CD4-positive, alpha-beta T cell treated with Interleukin-4 for 1 hour (primary cell): ENCODE measurements at regions not wholly inside any gene's neighbourhood (a gene's known extent, or its start where the extent isn't known, plus 50 kb on each side); places are given as distances from the start of the nearest gene placed in this dataset.

Experiments used
- DNase-seq, 2 donors: peaks; one replicate each; pipeline ENCODE4 v3.0.0-alpha.2; 2020 to 2022

DNA sequence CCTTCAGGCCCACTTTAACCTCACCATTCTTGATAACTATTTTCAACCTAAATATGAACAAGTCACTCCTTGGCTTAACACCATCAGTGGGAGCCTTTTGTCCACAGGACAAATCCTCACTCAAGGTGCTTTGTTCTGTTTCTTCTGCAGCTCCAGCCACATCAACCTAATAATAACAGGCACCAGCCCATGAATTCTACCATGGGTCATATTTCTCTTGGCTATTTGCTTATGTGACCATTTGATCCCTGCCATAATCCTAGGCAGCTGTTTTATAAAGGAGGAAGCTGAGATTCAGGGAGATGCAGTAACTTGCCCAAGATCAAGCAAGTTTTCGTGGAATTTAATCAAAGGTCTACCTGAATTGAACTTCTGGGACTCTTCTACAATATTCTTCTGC is 561.3 kb downstream of the DHX35 start:
- no peak for DNase-seq

DNA sequence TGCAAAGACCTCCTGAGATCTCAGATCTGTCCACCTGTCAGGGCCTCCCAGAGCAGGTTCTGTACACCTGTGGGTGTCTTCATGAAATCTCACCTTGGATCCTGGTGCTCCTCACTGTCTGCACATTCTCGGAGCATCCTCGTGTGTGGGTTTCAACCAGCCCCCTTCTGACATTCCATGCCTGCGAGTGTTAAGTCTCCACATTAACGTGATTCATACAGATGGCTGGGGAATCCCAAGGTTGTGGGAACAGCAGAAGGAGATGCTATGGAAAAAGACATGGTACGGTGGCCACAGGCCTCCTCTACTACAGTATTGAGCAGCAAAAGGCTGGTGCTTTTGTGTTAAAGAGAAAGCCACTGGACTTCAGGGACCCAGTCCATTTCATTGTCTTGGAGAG is 556.5 kb downstream of the DHX35 start:
- DNase-seq: no peak

DNA sequence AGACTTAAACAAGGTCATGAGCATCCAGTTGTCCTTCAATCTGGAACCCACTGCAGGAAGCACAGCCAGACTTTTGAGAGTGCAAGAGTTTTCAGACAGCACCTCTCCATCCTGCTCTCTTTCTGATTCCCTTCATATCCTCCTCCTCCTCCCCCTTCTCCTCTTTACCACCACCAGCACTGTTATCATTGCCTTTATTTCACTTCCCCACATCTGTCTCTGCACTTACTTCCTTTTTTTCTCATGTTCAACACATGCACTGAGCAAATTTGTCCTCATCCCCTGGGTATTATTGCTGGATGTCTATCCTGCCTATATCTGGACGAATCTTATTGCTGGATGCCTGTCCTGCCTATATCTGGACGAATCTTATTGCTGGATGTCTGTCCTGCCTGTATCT is 554.8 kb downstream of the DHX35 start:
- no peak for DNase-seq

DNA sequence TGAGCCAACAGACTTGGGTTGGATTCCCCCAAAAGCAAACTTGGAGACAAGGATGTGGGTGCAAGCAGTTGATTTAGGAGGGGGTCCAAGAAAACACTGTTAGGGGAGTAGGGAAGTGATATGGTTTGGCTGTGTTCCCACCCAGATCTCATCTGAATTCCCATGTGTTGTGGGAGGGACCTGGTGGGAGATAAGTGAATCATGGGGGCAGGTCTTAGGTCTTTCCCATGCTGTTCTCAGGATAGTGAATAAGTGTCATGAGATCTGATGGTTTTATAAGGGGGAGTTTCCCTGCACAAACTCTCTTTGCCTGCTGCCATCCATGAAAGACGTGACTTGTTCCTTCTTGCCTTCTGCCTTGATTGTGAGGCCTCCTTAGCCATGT is 542.6 kb downstream of the DHX35 start:
- no peak for DNase-seq

DNA sequence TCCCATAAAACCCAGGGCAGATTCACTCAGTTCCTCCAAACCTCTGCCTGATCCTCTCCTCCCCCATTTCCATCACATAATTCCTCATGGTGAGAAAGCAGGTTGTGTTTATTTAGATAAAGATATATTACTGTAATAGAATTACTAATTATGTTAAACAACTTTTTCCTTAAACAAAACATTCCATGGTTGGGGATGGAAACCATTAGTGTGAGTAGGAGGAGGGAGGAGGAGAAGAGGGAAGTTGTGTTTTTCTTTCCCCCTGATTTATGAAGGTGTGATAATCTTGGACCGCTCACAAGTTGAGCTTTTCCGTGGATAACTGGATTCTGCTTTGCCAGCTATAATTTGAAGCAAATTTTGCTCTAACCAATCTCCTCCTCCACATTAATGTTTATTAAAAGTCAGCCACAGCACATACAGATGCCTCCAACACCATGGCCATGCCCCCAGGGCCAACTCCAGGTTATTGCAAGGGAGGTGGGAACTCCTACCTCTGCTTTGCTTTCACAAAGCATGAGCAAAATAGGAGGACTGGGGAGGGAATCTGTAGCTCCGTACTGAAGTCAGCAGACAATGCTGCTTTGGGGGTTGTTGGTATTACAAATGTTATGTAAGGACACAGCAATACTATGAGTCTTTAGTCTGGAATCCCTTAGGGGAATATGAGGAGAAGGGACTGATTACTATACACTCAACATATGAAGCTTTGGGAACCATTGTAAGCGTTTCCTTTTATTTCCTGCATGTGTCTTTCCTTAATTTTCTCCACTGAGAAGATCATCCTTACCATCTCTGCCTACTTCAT is 542.0 kb downstream of the DHX35 start:
- no peak for DNase-seq

DNA sequence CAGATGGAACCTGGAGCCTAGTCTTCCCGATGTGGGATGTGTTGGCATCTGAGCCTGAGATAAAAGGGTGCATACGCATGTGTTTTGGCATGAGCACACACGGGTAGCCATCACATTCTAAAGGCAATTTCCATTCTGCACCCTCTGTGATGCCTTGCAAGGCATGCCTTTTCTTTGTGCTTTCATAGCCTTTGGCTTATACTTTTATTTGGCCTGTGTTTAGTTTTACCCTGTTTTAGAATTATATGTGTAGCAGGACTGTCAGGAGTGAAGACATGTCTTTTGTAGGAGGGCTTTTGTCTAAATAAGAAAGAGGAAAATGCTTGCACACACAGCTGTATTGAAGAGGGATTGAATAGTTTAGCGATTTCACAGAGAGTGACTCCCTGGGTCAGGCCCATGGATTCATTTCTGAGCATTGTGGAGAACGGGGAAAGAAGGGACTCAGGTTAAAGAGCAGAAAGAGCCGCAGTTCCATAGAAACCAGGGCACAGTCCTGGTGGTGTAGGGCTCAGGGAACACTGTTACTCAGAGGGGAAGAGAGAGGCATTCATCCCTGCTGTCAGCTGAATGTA is 530.2 kb downstream of the DHX35 start:
- no peak for DNase-seq

DNA sequence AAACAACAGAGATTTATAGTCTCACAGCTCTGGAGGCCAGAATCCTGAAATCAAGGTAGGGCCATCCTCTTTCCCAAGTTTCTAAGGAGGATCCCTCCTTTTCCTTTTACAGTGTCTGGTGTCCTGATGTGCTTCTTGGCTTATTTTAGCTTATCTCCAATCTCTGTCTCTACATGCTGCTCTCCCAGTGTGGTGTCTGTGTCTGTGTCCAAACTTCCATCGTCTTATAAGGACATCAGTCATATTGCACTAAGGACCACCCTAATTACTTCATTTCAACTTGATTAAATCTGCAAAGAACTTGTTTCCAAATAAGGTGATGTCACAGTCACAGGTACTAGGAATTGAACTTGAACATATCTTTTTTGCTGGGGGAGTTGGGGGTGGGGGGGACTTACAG is 529.6 kb downstream of the DHX35 start:
- no peak for DNase-seq

DNA sequence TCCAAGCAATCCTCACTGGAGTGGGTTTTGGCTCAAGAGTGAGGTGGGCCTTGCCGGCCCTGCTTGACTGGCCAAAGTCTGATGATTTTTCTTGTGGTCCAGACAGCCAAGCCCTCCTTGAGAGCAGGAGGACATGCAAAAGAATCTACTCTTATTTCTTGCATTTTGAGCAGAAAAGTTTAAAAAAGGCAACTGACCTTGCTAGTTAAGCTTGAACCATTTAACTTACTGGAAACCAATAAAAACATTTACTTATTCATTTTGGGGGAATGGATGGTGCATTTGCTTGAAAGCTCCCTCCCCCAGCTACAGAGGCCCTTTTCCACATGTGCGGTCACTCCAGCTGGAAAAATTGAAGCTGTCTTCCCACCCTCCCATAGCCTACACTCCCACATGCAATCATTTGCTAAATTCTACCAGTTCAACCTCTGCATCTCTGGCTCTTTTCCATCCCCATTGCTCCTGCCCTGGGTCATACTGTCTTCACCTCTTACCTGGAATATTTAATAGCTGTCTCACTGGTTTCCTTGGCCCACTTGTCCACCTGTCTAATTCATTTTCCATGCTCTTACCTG is 527.9 kb downstream of the DHX35 start:
- no peak for DNase-seq

DNA sequence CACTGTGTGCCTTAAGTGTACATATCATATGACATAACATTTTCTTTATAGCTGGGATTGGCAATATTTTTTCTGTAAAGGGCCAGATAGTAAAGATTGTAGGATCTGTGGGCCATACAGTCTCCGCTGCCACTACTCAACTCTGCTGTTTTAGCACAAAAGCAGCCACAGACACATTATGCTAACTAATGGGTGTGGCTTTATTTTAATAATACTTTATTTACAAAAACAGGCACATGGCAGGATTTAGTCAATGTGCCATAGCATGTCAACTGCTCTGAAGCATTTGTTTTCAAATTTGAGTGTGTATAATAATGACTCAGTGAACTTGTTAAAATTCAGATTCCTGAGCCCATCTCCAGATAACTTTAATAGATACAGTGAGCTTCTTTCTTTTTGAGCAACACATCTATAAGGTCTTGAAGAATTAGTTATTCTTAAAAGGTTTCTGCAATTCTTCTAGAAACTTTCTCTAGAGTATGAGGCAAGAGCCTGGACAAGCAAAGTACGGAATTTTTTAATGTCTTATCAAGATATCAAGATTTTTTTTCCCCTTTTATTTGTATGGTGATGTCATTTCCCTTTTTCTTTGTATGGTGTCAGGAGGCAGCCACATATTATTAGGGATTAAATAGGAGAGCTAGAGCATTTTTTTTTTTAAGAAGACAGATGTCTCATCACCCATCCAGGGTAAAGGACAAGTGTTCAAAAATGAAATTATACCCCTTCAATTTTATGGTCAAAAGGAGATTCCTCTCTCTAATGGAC is 518.3 kb downstream of the DHX35 start:
- DNase-seq: no peak

DNA sequence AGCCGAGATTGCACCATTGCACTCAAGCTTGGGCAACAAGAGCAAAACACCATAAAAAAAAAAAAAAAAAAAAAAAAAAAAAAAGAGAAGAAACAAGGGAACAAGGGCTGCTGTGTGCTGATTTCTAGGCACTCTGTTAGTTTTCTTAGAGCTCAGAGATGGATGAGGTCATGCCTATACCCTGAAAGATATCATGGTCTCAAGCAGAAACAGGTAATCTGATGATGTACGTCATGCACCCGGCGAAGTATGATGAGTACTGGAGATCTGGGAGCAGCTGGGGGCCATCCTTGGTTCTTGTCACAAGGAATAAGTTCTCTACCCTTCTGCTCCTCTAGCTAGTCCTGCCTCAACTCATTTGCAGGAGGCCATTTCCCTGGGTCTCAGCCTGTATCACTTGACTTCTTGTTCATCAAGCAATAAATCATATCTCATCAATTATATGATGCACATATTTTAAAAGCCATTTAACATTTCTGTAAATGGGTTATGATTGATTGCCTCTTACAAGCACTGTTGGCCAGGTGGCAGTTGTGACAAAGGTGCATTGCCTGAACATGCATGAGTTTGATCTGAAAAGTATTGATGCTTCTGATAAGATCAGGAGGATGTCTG is 517.2 kb downstream of the DHX35 start:
- no peak for DNase-seq

DNA sequence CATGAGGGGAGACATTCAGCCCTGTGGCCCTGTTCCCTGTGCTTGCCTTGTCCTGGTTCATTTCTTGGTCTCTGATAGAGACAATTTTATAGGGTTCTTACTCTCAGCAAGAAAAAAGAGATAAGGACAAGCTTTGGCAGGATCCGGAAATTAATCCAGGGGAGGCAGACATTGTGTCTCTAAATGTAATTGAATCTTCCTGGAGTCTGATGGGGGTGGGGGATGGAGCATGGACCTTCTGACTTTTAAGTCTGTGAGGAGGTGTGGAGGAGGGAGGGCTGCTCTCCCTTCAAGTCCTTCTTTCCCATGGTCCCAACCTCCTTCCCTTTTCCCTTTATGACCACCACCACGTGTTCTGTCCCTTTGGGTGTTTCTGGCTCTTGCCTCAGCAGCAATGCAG is 512.7 kb downstream of the DHX35 start:
- DNase-seq: no peak

DNA sequence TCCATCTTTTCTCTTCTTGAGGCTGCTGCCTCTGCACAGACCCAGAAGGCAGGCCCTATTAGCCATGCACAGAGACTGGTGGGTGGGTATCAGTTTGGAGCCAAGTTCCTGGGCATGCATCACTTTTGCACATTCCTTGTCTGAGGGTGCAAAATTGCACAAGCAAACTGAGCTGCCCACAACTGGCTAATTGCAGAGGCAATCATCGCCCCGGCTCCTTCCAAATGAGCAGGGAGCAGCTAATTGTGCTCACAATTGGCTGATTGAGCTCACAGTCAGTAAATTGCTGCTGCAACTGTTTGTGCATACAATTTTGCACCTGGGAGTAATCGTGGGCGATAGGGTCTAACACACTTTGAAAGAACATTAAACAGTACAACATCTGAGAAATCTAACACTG is 511.4 kb downstream of the DHX35 start:
- DNase-seq: no peak

DNA sequence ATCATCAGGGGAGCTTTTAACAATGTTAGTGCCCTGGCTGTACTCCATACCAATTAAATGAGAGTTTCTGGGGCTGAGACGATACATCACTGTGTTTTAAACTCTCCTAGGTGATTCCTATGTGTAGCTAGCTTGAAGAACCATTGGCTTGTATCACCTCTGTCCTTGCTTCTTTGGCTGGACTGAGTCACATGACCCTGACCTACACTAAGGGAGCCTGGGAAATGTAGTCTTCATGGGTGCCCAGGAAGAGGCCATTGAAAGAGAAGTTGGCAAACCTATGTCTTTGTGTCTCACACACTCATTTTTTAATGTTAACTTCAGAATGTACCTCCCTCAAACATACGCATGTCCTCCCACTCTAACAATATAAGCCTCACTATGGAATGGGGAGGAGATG is 506.6 kb downstream of the DHX35 start:
- no peak for DNase-seq

DNA sequence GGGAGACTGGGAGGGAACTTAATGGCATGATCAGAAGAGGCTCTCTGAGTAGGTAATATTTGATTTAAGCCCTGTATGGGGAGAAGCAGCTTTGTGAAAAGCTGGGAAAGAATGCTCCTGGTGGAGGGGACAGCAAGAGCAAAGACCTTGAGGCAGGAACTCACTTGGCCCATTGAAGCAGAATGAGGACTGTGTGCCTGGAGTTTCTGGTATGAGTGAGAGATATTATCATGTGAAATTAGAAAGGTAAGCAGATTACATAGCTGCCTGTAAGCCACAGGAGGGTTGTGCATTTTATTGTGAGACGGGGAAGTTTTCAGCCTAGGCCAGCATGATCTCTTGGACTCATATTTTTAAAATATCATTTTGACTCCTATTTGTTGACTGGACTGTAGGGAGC is 502.1 kb downstream of the DHX35 start:
- no peak for DNase-seq

DNA sequence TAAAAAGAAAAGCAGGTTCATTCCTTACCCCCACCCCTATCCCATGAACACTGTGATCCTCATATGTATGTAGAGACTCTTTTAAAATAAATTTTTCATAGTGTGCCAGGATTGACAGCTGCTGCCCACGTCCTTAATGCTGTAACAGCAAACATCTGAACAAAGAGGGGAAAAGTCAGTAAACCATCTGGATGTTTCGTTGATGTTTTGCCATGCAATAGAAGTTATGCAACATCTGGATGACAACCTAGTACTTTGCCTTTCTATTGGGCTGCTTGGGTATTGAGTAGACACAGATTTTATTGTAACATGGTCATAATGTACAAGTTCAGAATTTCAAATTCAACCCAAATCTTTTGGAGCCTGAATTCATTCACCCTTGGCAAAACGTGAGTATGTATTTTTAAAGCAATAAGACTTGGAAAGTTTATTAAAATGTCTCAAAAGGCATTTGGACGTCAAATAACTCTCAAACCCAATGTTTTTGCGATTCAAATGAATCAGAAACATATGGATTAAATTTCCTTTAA is 500.3 kb downstream of the DHX35 start:
- no peak for DNase-seq

DNA sequence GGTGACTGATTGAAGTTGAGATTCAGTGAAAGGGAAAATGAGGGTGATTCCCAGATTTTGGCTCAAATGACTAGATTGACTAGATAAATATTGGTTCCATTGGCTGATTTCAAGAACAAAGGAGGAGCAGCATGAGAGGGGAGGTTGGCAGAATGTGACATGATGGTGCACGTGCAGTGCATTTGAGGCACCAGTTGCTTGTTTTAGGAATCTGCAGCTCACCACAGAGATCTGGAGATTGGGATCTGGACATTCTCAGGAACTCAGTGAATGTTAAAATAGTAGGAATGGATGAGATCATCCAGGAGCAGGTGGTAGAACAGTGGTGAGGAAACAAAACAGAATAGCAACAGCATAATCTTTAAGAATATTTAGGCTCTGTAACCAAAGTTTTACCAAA is 496.3 kb downstream of the DHX35 start:
- DNase-seq: no peak

DNA sequence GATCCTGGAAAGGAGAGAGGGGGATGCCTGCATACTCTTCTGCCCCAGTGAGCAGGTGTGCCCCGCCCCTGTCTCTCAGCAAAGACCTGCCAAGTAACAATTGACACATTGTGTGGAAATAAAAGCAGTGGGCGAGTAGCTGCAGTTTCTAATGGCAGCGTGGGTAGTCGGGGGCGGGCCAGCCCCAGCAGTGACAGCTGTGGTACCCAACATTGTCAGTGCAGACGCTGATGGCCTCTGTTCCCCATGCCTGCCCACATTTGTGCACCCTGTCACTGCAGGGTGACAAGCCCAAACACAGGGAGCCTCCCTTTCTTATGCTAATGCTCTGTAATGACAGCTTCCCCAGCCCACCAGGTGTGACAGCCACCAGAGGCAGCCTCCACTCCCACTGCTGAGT is 491.7 kb downstream of the DHX35 start:
- no peak for DNase-seq

DNA sequence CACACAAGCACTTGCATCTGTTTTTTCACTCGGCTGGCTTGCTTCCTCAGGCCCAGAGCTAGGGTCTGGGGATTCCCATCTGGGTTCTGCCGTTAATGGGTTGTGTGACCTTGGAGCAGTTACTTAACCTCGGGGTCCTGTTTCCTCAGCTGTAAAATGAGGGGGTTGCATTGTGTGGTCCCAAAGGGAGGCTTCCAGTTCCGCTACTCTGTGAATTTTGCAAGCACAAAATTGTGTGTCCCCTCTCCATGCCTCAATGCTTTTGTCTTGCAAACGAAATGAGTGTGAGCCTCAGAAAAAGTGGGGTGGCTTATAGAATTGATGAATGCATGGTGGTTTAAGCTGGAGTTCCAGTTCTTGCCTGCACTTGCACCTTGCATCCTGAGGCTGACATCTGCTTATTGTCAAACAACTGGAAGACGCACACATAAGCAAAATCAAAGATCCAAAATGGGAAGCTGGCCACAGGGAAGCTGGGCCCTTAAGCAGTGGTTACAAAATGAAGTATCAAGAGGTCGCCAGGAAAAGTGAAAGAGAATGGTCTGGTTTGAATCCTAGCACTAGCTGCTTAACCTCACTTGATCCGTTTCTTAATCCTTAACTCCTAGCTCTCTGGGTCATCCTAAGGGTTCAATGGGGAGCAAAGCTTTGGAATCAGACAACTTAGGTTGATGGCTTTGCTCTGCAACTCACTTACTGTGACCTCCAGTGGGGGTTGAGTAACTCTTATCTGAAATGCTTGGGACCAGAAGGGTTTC is 490.6 kb downstream of the DHX35 start:
- DNase-seq: no peak

DNA sequence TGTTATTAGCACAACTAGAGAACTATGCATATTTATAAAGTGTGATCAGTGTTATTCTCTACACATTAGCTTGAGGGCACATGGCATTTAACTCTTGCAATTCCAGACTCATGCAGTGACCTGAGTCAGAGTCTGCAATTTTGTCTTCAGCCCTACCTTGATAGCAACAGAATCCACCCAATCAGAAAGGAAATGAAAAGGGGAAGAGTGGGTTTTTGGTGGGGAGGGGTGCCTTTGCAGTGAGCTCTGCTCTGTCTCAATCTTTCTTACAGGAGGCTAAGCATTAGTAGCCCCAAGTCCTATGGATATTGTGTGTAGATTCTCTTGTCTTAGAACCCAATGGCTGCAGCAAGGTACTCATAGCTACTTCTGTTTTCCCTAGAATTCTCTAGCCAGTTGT is 489.2 kb downstream of the DHX35 start:
- DNase-seq: no peak

DNA sequence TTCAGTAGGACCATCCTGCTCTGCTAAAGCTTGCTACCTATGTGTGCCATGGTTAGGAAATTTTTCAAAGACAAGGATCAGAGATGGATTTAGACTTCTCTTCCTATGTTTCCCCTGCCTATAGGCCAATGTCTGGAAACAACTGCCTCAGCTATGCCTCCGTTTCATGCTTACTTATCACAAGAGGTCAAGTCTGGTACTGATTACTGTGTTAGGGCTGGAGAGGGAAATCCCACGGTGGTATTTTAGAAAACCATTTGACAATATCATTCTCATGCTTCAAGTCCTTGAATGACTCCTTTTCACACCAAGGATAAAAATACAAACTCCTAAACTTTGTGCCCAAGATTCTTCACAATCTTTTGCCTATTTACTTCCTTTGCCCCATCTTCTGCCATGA is 484.3 kb downstream of the DHX35 start:
- DNase-seq: no peak

DNA sequence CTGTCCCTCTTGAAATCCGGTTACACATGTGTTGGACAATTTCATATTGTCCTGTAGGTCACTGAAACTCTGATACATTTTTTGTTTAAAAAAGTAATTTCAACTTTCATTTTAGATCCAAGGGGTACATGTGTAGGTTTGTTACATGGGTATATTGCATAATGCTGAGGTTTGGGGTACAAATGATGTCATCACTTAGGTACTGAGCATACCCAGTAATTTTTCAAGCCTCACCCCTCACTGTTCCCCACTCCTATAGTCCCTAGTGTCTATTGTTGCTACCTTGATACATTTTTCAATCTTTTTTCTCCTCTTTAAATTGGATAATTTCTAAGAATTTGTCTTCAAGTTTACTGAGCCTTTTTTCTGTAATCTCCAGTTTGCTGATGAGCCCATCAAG is 483.0 kb downstream of the DHX35 start:
- no peak for DNase-seq

DNA sequence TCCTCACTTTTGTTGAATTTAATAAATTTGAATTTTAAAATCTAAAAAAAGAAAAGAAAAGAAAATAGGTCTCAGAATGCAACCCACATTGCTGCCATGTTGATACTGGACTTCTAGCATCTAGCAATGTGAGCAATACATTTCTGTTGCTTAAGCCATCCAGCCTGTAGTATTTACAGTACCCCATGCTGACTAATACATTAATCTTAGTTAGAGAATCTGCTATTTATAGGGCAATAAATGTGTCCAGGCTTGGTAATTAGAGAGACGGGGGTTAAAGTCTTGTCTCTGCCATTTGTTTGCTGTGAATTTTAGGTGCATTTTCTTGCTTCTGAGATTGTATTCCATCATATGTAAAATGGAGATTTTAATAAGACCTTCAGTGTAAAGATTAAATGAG is 471.3 kb downstream of the DHX35 start:
- no peak for DNase-seq
